ENCODE measurements at regions not wholly inside any gene's neighbourhood (a gene's known extent, or its start where the extent isn't known, plus 50 kb on each side); places are given as distances from the start of the nearest gene placed in this dataset.
"Not testable (repeated sequence)": the region's sequence is repeated elsewhere in the genome, so short reads cannot be mapped to it uniquely, and the experiment has no call there.

- FAIRE-seq (no peak), DNase-seq (ENCODE audit: insufficient read length, low spot score) (no peak)
These were observed 175.6 kb downstream of the TMEM161B start for GRCh38 chr5:88092958-88093605.

GRCh38 chr5:88092358-88092757, 176.3 kb downstream of the TMEM161B start:
- FAIRE-seq: no peak
- DNase-seq (ENCODE audit: insufficient read length, low spot score): no peak

- FAIRE-seq (no peak), DNase-seq (ENCODE audit: insufficient read length, low spot score) (no peak)
These were observed 178.1 kb downstream of the TMEM161B start for GRCh38 chr5:88090506-88090905.

- DNase-seq (ENCODE audit: insufficient read length, low spot score) (no peak), FAIRE-seq (no peak)
These were observed 178.8 kb downstream of the TMEM161B start for GRCh38 chr5:88089719-88090390.

GRCh38 chr5:88085462-88085861, 183.2 kb downstream of the TMEM161B start:
- DNase-seq (ENCODE audit: insufficient read length, low spot score) (no peak), FAIRE-seq (no peak)

GRCh38 chr5:88081877-88082276, 186.8 kb downstream of the TMEM161B start:
- DNase-seq (ENCODE audit: insufficient read length, low spot score) (no peak), FAIRE-seq (no peak)

- no peak for DNase-seq (ENCODE audit: insufficient read length, low spot score)
- FAIRE-seq: no peak
These were observed 204.8 kb downstream of the TMEM161B start for GRCh38 chr5:88063813-88064212.

GRCh38 chr5:88060194-88060593, 208.5 kb downstream of the TMEM161B start:
- DNase-seq (ENCODE audit: insufficient read length, low spot score) (no peak), FAIRE-seq (no peak)

GRCh38 chr5:88058625-88059024, 210.0 kb downstream of the TMEM161B start:
- FAIRE-seq (no peak), DNase-seq (ENCODE audit: insufficient read length, low spot score) (no peak)

GRCh38 chr5:88052468-88052867, 216.2 kb downstream of the TMEM161B start:
- not testable (repeated sequence) for DNase-seq (ENCODE audit: insufficient read length, low spot score); FAIRE-seq

GRCh38 chr5:88051148-88051547, 217.5 kb downstream of the TMEM161B start:
- DNase-seq (ENCODE audit: insufficient read length, low spot score) (no peak), FAIRE-seq (no peak)

- DNase-seq (ENCODE audit: insufficient read length, low spot score): no peak
- FAIRE-seq: no peak
These were observed 218.9 kb downstream of the TMEM161B start for GRCh38 chr5:88049737-88050136.

GRCh38 chr5:88049156-88049555, 219.5 kb downstream of the TMEM161B start:
- FAIRE-seq (no peak), DNase-seq (ENCODE audit: insufficient read length, low spot score) (no peak)

- FAIRE-seq (no peak), DNase-seq (ENCODE audit: insufficient read length, low spot score) (no peak)
These were observed 222.6 kb downstream of the TMEM161B start for GRCh38 chr5:88045931-88046461.

GRCh38 chr5:88045165-88045564, 223.5 kb downstream of the TMEM161B start:
- no peak for FAIRE-seq

GRCh38 chr5:88034520-88034919, 234.1 kb downstream of the TMEM161B start:
- no peak for FAIRE-seq

More at GRCh38 chr5:88045165-88045564, 223.5 kb downstream of the TMEM161B start:
- DNase-seq (ENCODE audit: insufficient read length, low spot score): no peak

GRCh38 chr5:88033191-88033590, 235.5 kb downstream of the TMEM161B start:
- DNase-seq (ENCODE audit: insufficient read length, low spot score): no peak
- FAIRE-seq: no peak

More at GRCh38 chr5:88034520-88034919, 234.1 kb downstream of the TMEM161B start:
- no peak for DNase-seq (ENCODE audit: insufficient read length, low spot score)

GRCh38 chr5:88029011-88029410, 239.6 kb downstream of the TMEM161B start:
- DNase-seq (ENCODE audit: insufficient read length, low spot score) (no peak), FAIRE-seq (no peak)

GRCh38 chr5:88021141-88021540, 247.5 kb downstream of the TMEM161B start:
- no peak for DNase-seq (ENCODE audit: insufficient read length, low spot score)

GRCh38 chr5:88014984-88015383, 253.7 kb downstream of the TMEM161B start:
- not testable (repeated sequence) for DNase-seq (ENCODE audit: insufficient read length, low spot score); FAIRE-seq

More at GRCh38 chr5:88021141-88021540, 247.5 kb downstream of the TMEM161B start:
- no peak for FAIRE-seq

GRCh38 chr5:88000877-88001276, 267.8 kb downstream of the TMEM161B start:
- FAIRE-seq: no peak
- DNase-seq (ENCODE audit: insufficient read length, low spot score): no peak

- no peak for DNase-seq (ENCODE audit: insufficient read length, low spot score)
- no peak for FAIRE-seq
These were observed 271.0 kb downstream of the TMEM161B start for GRCh38 chr5:87997662-87998061.

All from GM19239 (cell line).